BLaER1 treated with 17β-estradiol and CSF1 and Interleukin-3, amounts not matched to agents 10 nM and 100 nM (cell line): ENCODE measurements at regions not wholly inside any gene's neighbourhood (a gene's known extent, or its start where the extent isn't known, plus 50 kb on each side); places are given as distances from the start of the nearest gene placed in this dataset.
A peak's percentile ranks its signal among the peaks of the same experiment; 100 is the strongest.
"Not testable (repeated sequence)": the region's sequence is repeated elsewhere in the genome, so short reads cannot be mapped to it uniquely, and the experiment has no call there.

Experiments used
- H3K27ac ChIP-seq, 11 experiments: shearing (Covaris generic); formaldehyde crosslinking; 2 replicates each; pipeline ENCODE4 v1.8.1; 2022
- H3K27me3 ChIP-seq, 11 experiments: shearing (Covaris generic); formaldehyde crosslinking; 2 replicates each; pipeline ENCODE4 v1.8.1; 2022
- H3K36me3 ChIP-seq, 11 experiments: shearing (Covaris generic); formaldehyde crosslinking; 2 replicates each; pipeline ENCODE4 v1.8.1; 2022
- H3K4me1 ChIP-seq, 10 experiments: shearing (Covaris generic); formaldehyde crosslinking; 2 replicates each; pipeline ENCODE4 v1.8.1; 2022
- H3K4me2 ChIP-seq, 11 experiments: shearing (Covaris generic); formaldehyde crosslinking; 2 replicates each; pipeline ENCODE4 v1.8.1; 2022
- H3K4me3 ChIP-seq, 10 experiments: shearing (Covaris generic); formaldehyde crosslinking; 2 replicates each; pipeline ENCODE4 v1.8.1; 2022
- H3K9ac ChIP-seq, 11 experiments: shearing (Covaris generic); formaldehyde crosslinking; 2 replicates each; pipeline ENCODE4 v1.8.1; 2022
- H3K9me3 ChIP-seq, 11 experiments: shearing (Covaris generic); formaldehyde crosslinking; replicated peaks in 1 of 11; 2 replicates each; pipeline ENCODE4 v1.8.1; 2022
- H4K20me1 ChIP-seq, 11 experiments: shearing (Covaris generic); formaldehyde crosslinking; 2 replicates each; pipeline ENCODE4 v1.8.1; 2022
- Cebpa-rat ChIP-seq, 11 experiments: shearing (Covaris generic); IDR thresholded peaks; 2 replicates each; pipeline ENCODE4 v1.8.1; 2022

- H3K4me2 ChIP-seq, result no peak overlapping the region
- H3K4me1 ChIP-seq, result no peaks in the 10 kb centered on the region
- H4K20me1 ChIP-seq, result no peaks in the 10 kb centered on the region
- H3K9me3 ChIP-seq, result no peaks in the 10 kb centered on the region
- H3K9ac ChIP-seq, result no peak overlapping the region
- H3K4me3 ChIP-seq, result no peak overlapping the region
- no peaks in the 10 kb centered on the region for H3K27me3 ChIP-seq
- no peak overlapping the region for H3K27ac ChIP-seq
- H3K36me3 ChIP-seq, result no peaks in the 10 kb centered on the region
- TF ChIP-seq Cebpa-rat (IDR thresholded peaks at IDR 0.05), result no peak
These were observed 456.9 kb upstream of the LRRC7 start for GRCh38 chr1:69110851-69111250.

DNA sequence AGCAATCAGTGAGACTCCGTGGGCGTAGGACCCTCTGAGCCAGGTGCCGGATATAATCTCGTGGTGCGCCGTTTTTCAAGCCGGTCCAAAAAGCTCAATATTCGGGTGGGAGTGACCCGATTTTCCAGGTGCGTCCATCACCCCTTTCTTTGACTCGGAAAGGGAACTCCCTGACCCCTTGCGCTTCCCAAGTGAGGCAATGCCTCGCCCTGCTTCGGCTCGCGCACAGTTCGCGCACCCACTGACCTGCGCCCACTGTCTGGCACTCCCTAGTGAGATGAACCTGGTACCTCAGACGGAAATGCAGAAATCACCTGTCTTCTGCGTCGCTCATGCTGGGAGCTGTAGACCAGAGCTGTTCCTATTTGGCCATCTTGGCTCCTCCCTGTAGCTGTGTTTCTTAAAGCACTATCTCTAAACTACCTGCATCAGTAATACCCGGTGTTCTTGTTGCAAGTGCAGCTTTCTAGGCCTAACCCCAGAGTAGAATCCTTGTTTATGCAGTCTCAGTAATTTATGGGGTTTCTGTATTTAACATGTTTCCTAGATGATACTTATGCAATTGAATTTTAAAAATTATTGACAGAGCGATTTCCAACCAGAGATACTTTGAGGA, 447.5 kb upstream of the LRRC7 start:
- H3K27ac ChIP-seq, H3K36me3 ChIP-seq, H3K4me2 ChIP-seq, H4K20me1 ChIP-seq, H3K9ac ChIP-seq, H3K4me3 ChIP-seq, H3K27me3 ChIP-seq, H3K9me3 ChIP-seq: not testable (repeated sequence)
- peaks cover 0 to 11% (median 5%) of the 10 kb centered on the region in 10 experiments; a peak in 4 of 20 replicates for H3K4me1 ChIP-seq

DNA sequence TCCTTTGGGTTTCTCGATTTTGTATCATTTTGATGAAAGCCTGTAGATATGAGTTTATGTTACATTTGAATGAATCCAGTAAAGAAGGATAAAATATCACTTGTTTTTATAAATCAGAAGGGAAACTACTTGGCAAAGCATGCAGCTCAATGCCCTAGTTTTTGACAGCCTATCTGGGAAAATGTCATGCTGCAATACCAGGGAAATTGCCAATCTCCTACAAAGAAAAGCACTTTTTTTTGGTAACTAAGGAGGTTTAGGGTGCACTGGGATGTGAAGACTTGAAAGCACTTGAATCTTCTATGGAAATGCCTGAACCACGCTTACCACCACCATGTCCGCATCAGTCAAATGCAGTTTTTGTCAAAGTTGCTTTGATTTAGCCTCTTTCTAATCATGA, 446.9 kb upstream of the LRRC7 start:
- Histone ChIP-seq H3K27me3 (no peaks in the 10 kb centered on the region), H3K9me3 (no peaks in the 10 kb centered on the region), H3K4me1 (peaks cover 0 to 11% (median 5%) of the 10 kb centered on the region in 10 experiments; a peak in 4 of 20 replicates), H4K20me1 (no peaks in the 10 kb centered on the region), H3K4me2 (no peak overlapping the region), H3K9ac (no peak overlapping the region), H3K4me3 (no peak overlapping the region), H3K36me3 (no peaks in the 10 kb centered on the region), H3K27ac (no peak overlapping the region)
- TF ChIP-seq Cebpa-rat (IDR thresholded peaks at IDR 0.05), result no peak

- no peak for TF ChIP-seq Cebpa-rat (IDR thresholded peaks at IDR 0.05)
- Histone ChIP-seq H3K4me2 (0 out of 22 replicates have a peak overlapping the region, but pooled peaks of 2 of the 11 experiments have one; percentile 1 to 6), H3K9ac (no peak overlapping the region), H3K4me1 (peaks cover 0 to 11% (median 5%) of the 10 kb centered on the region in 10 experiments; a peak in 4 of 20 replicates), H3K27ac (no peak overlapping the region), H3K36me3 (no peaks in the 10 kb centered on the region), H3K4me3 (no peak overlapping the region), H3K27me3 (no peaks in the 10 kb centered on the region), H3K9me3 (no peaks in the 10 kb centered on the region), H4K20me1 (no peaks in the 10 kb centered on the region)
These were observed 446.0 kb upstream of the LRRC7 start for GRCh38 chr1:69121723-69122122.

- Histone ChIP-seq H3K4me2 (peak overlapping the region in 3 of 11 experiments; percentile 1 to 18 (median 6); a peak in 1 of 22 replicates), H3K27me3 (no peaks in the 10 kb centered on the region), H3K27ac (no peak overlapping the region), H3K9me3 (no peaks in the 10 kb centered on the region), H3K9ac (no peak overlapping the region), H3K4me3 (no peak overlapping the region), H3K4me1 (peaks cover 0 to 11% (median 5%) of the 10 kb centered on the region in 10 experiments; a peak in 4 of 20 replicates), H4K20me1 (no peaks in the 10 kb centered on the region), H3K36me3 (no peaks in the 10 kb centered on the region)
- no peak for TF ChIP-seq Cebpa-rat (IDR thresholded peaks at IDR 0.05)
These were observed 445.3 kb upstream of the LRRC7 start for GRCh38 chr1:69122373-69122772.

DNA sequence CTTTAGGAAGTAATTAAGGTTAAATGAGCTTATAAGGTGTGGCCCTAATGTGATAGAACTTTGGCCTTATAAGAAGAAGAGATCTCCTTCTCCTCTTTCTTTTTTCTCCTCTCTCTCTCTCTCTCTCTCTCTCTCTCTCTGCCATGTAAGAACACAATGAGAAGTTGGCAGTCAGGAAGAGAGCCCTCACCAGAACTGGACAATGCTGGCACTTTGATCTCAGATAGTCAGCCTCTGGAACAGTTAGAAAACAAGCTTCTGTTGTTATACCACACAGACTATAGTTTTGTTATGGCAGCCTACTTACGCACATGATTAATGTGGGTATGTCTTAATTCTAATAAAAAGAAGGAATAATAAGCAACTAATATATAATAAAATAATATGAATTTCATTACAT, 444.2 kb upstream of the LRRC7 start:
- H3K4me1 ChIP-seq, result peaks cover 0 to 11% (median 5%) of the 10 kb centered on the region in 10 experiments; a peak in 4 of 20 replicates
- no peak overlapping the region for H3K4me2 ChIP-seq
- no peak overlapping the region for H3K9ac ChIP-seq
- H4K20me1 ChIP-seq, result no peaks in the 10 kb centered on the region
- H3K27me3 ChIP-seq, result no peaks in the 10 kb centered on the region
- no peaks in the 10 kb centered on the region for H3K36me3 ChIP-seq
- no peak overlapping the region for H3K27ac ChIP-seq
- H3K9me3 ChIP-seq, result no peaks in the 10 kb centered on the region
- H3K4me3 ChIP-seq, result no peak overlapping the region
- TF ChIP-seq Cebpa-rat (IDR thresholded peaks at IDR 0.05), result no peak

GRCh38 chr1:69126796-69127195, 440.9 kb upstream of the LRRC7 start:
- H3K9me3 ChIP-seq, result no peaks in the 10 kb centered on the region
- no peak overlapping the region for H3K4me3 ChIP-seq
- H3K36me3 ChIP-seq, result no peaks in the 10 kb centered on the region
- no peak overlapping the region for H3K27ac ChIP-seq
- no peaks in the 10 kb centered on the region; a peak in 1 of 22 replicates for H4K20me1 ChIP-seq
- H3K9ac ChIP-seq, result no peak overlapping the region
- H3K4me2 ChIP-seq, result no peak overlapping the region
- no peaks in the 10 kb centered on the region for H3K27me3 ChIP-seq
- TF ChIP-seq Cebpa-rat (IDR thresholded peaks at IDR 0.05), result no peak
- peaks cover 0 to 9% (median 4%) of the 10 kb centered on the region in 10 experiments; a peak in 4 of 20 replicates for H3K4me1 ChIP-seq

DNA sequence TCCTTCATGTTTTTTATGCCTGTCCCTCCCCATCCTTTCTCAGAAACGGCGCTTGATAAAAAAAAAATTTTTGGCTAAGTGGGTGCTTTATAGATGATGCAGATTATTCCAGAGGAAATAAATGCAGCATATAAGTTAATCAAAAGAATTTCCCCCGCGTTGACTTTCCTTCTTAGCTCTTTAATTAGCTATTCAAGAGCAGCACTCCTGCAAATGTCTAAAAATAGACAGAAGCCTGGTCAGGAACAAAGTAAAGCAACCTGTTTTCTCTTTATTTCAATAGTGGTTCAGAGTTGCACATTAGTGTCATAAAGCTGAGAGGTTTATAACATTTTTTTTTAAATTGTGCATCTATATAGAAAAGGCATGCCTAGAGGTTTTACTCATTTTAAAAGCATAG, 439.5 kb upstream of the LRRC7 start:
- Histone ChIP-seq H4K20me1 (no peaks in the 10 kb centered on the region; a peak in 1 of 22 replicates), H3K27ac (no peak overlapping the region), H3K4me1 (no peaks in the 10 kb centered on the region), H3K27me3 (no peaks in the 10 kb centered on the region), H3K4me2 (no peak overlapping the region), H3K4me3 (no peak overlapping the region), H3K9me3 (no peaks in the 10 kb centered on the region), H3K9ac (no peak overlapping the region), H3K36me3 (no peaks in the 10 kb centered on the region)
- no peak for TF ChIP-seq Cebpa-rat (IDR thresholded peaks at IDR 0.05)

DNA sequence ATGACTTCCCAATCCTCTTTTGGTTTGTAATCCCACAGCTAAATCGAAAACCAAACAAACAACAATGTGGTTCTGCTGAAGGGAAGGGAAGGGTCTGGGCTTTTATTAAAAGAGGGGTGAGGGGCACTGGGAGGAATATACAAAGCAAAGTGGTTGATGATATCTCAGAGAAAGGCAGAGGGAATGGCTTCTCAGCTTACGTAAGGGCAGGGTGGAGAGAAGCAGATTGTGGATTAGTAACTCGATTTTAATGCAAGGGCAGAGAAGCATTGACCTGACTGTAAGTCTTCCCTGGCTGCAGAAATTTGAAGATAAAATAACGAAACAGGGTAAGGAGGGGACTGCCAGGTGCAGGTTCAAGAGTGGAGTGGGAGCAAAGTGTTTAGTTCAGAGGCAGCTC, 438.2 kb upstream of the LRRC7 start:
- Histone ChIP-seq H4K20me1 (no peaks in the 10 kb centered on the region; a peak in 1 of 22 replicates), H3K27me3 (no peaks in the 10 kb centered on the region), H3K27ac (no peak overlapping the region), H3K9me3 (no peaks in the 10 kb centered on the region), H3K4me2 (no peak overlapping the region), H3K4me1 (no peaks in the 10 kb centered on the region), H3K9ac (no peak overlapping the region), H3K4me3 (no peak overlapping the region), H3K36me3 (no peaks in the 10 kb centered on the region)
- TF ChIP-seq Cebpa-rat (IDR thresholded peaks at IDR 0.05), result no peak

DNA sequence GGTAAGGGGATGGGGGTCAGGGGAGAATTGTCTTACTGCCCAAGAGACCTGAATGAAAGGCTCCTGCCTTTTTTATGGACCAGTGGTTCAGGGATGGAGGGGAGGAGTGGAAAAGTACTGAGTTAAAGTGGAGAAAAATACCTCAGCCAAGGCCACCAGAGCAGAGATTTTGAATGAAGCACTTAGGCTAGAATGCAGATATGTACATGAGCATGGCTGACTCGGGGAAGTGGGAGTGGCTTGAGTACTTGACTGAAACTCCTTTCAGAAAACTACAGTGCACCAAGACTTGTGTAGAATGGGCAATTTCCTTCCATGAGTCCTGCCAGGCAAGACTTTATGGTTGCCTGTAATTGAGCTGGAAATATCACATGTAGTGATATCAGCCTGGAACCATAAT, 429.6 kb upstream of the LRRC7 start:
- Histone ChIP-seq H3K4me3 (no peak overlapping the region), H3K4me2 (no peak overlapping the region), H3K27ac (no peak overlapping the region), H3K4me1 (no peaks in the 10 kb centered on the region), H4K20me1 (no peaks in the 10 kb centered on the region), H3K27me3 (no peaks in the 10 kb centered on the region), H3K36me3 (no peaks in the 10 kb centered on the region), H3K9me3 (peaks cover 6 to 19% (median 16%) of the 10 kb centered on the region in 11 experiments; a peak in 17 of 22 replicates), H3K9ac (no peak overlapping the region)
- TF ChIP-seq Cebpa-rat (IDR thresholded peaks at IDR 0.05), result no peak
